AG04449 (cell line): ENCODE measurements at regions not wholly inside any gene's neighbourhood (a gene's known extent, or its start where the extent isn't known, plus 50 kb on each side); places are given as distances from the start of the nearest gene placed in this dataset.

Source experiments
- CTCF ChIA-PET: fragments of 350-600 bp; formaldehyde crosslinking; extraction: SDS; loops from one replicate; lab custom pipeline; 2021; ENCODE audit warnings: antibody characterized with exemption; lab: Yijun Ruan, JAX
- POLR2A ChIA-PET: fragments of 400-600, 350-600 bp; formaldehyde crosslinking; extraction: SDS; loops from one replicate; lab custom pipeline; 2020; ENCODE audit warnings: antibody characterized with exemption, inconsistent platforms; lab: Yijun Ruan, JAX
- DNase-seq: peaks from one replicate; pipeline ENCODE4 v3.0.0-alpha.2; 2010; ENCODE audit warnings: low read depth, low spot score
- H3K4me3 ChIP-seq: 2 replicates; pipeline ENCODE4 v1.5.1; 2011; ENCODE audit warnings: low read depth, mild to moderate bottlenecking, control low read depth, low read length
- CTCF ChIP-seq: IDR thresholded peaks from one replicate; pipeline ENCODE4 v1.5.1; 2011; ENCODE audit warnings: mild to moderate bottlenecking, moderate library complexity, low read length, control low read depth, inconsistent platforms; ENCODE audit not compliant: insufficient read depth; ENCODE audit errors: missing control alignments

DNA sequence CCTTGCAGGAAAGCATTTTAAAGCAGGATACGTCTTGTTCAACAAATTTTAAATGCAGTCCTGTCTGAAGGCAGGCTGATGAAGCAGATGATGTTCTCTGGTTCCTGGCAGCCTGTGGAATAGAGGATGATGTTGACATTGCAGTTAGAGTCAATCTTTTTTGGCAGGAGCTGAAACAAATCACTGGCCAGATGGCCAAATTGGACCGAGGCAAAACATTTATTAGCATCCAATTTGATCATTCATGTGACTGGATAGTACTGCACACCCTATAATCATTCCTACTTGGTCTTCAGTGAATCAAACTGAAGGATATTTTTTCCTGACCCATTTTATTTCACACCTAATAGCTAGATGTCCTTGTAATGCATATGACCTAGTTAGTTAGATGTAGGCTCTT lies 172.2 kb upstream of the SLC10A2 start:
- CTCF ChIA-PET: no interaction called here
- POLR2A ChIA-PET: no interaction called here

DNA sequence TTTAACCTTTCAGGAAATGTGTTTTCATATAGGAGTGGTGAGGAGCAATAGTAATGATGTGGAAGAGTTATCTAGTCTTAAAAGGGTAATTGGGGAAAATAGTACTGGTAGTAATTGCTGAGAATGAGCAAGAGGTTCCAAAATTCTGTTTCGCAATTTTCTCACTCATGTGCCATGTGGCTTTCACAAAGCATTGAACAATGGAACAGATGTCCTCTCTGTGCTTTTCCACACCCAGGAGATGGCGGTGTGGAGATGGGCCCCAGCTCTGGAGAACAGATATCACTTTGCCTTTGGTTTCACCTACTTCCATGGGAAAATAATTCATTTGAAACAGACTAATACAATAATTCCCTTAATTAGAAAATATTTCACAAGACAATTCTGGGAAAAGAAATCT lies 170.0 kb upstream of the SLC10A2 start:
- H3K4me3 ChIP-seq: no peak overlapping the region
- DNase-seq: no peak
- no peak for TF ChIP-seq CTCF
- POLR2A ChIA-PET: no interaction called here
- CTCF ChIA-PET: no interaction called here

More for the DNA sequence above, 172.2 kb upstream of the SLC10A2 start:
- no peak overlapping the region for H3K4me3 ChIP-seq
- no peak for TF ChIP-seq CTCF
- DNase-seq: no peak

GRCh38 chr13:103229674-103230073 lies 163.5 kb upstream of the SLC10A2 start:
- CTCF ChIA-PET: no interaction called here
- H3K4me3 ChIP-seq: no peak overlapping the region
- POLR2A ChIA-PET: no interaction called here
- TF ChIP-seq CTCF: no peak
- DNase-seq: no peak

GRCh38 chr13:103224804-103225203 lies 158.6 kb upstream of the SLC10A2 start:
- no peak overlapping the region for H3K4me3 ChIP-seq
- CTCF ChIA-PET: no interaction called here
- POLR2A ChIA-PET: no interaction called here
- DNase-seq: no peak
- TF ChIP-seq CTCF: no peak

DNA sequence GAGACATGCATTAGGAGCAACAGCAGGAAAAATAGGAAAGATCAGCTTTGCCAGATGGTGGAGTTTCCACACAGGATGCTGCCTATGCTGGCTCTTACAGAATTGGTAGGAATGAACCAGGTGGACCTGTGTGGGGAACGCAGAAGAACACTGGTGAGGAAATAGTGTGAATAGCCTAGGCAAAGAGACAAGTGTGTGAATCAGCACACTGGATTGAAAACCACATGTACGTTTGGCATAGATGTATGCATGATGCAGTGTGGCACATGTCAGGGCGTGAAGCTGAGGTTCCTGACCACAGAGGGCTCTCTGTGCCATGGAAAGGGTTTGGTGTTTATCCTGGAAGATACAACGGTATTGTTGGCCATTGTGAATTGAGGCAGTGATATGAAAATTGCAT lies 156.5 kb upstream of the SLC10A2 start:
- ChIA-PET CTCF (no interaction called here), POLR2A (no interaction called here)
- no peak for TF ChIP-seq CTCF

DNA sequence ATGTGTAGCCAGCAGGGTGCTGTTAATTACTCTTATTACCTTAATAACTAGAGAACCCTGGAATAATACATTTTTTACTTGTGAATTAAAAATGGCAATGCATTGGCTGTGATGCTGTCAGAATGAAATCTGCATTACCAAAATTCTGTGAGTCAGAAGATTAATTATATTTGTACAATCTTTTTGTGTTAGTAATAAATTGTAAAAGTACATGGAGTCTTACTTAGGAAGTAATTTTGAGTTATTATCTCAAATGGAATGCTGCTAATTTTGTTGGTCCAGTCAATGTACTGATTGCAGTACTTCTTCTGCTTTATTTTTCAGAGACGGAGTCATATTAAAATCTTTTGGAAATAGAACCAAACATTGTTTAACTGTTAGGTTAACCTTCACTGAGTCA lies 152.0 kb upstream of the SLC10A2 start:
- POLR2A ChIA-PET: no interaction called here
- no peak for DNase-seq
- no peak overlapping the region for H3K4me3 ChIP-seq
- CTCF ChIA-PET: no interaction called here
- TF ChIP-seq CTCF: no peak

More for the DNA sequence above, 156.5 kb upstream of the SLC10A2 start:
- H3K4me3 ChIP-seq: no peak overlapping the region
- DNase-seq: no peak
